PC-3 (cell line): ENCODE measurements at regions not wholly inside any gene's neighbourhood (a gene's known extent, or its start where the extent isn't known, plus 50 kb on each side); places are given as distances from the start of the nearest gene placed in this dataset.

Experiments used
- EZH2 ChIP-seq: fragments of 300-600 bp; sonication (generic); IDR thresholded peaks from one replicate; pipeline ENCODE4 v1.6.1; 2017; ENCODE audit warnings: antibody characterized with exemption, mild to moderate bottlenecking, low read length; ENCODE audit not compliant: unreplicated experiment
- TF ChIP-seq, protein P1 (sequence below): fragments of 300-600 bp; sonication (generic); conservative IDR thresholded peaks from 2 replicates; pipeline ENCODE4 v1.5.1; 2017; ENCODE audit warnings: antibody characterized with exemption, low read depth, mild to moderate bottlenecking, low read length

- TF ChIP-seq, protein P1, sequence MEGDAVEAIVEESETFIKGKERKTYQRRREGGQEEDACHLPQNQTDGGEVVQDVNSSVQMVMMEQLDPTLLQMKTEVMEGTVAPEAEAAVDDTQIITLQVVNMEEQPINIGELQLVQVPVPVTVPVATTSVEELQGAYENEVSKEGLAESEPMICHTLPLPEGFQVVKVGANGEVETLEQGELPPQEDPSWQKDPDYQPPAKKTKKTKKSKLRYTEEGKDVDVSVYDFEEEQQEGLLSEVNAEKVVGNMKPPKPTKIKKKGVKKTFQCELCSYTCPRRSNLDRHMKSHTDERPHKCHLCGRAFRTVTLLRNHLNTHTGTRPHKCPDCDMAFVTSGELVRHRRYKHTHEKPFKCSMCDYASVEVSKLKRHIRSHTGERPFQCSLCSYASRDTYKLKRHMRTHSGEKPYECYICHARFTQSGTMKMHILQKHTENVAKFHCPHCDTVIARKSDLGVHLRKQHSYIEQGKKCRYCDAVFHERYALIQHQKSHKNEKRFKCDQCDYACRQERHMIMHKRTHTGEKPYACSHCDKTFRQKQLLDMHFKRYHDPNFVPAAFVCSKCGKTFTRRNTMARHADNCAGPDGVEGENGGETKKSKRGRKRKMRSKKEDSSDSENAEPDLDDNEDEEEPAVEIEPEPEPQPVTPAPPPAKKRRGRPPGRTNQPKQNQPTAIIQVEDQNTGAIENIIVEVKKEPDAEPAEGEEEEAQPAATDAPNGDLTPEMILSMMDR: no peak
- TF ChIP-seq EZH2: no peak
These were observed 152.4 kb downstream of the TEX29 start for GRCh38 chr13:111472559-111473460.
